Suprapubic skin (tissue), 4 donors: ENCODE measurements at regions not wholly inside any gene's neighbourhood (a gene's known extent, or its start where the extent isn't known, plus 50 kb on each side); places are given as distances from the start of the nearest gene placed in this dataset.
"Not testable (repeated sequence)": the region's sequence is repeated elsewhere in the genome, so short reads cannot be mapped to it uniquely, and the experiment has no call there.

Experiments used
- DNase-seq, 2 donors: peaks; one replicate each; pipeline ENCODE4 v3.0.0-alpha.2; 2019; ENCODE audit warnings: low spot score in 2 of 2
- H3K27ac ChIP-seq: fragments of 200-600 bp; sonication (generic); one replicate; pipeline ENCODE4 v1.5.1; 2019
- H3K27me3 ChIP-seq: fragments of 200-600 bp; sonication (generic); one replicate; pipeline ENCODE4 v1.5.1; 2019
- H3K36me3 ChIP-seq: fragments of 200-600 bp; sonication (generic); one replicate; pipeline ENCODE4 v1.5.1; 2019
- H3K4me1 ChIP-seq: fragments of 200-600 bp; sonication (generic); one replicate; pipeline ENCODE4 v1.5.1; 2019
- H3K4me3 ChIP-seq: fragments of 200-600 bp; sonication (generic); one replicate; pipeline ENCODE4 v1.5.1; 2019; ENCODE audit warnings: mild to moderate bottlenecking
- H3K9me3 ChIP-seq: fragments of 200-600 bp; sonication (generic); one replicate; pipeline ENCODE4 v1.5.1; 2019
- CTCF ChIP-seq, 2 donors: fragments of 200-600 bp in 1 of 2; fragments of 450-650 bp in 1 of 2; sonication (generic) in 1 of 2; IDR thresholded peaks; one replicate each; pipeline ENCODE4 v1.5.1; 2016 to 2019; ENCODE audit warnings: antibody characterized with exemption in 2 of 2, mild to moderate bottlenecking in 1 of 2, moderate library complexity in 1 of 2
- EP300 ChIP-seq: sonication (generic); formaldehyde crosslinking; IDR thresholded peaks from one replicate; pipeline ENCODE4 v1.6.1; 2017; ENCODE audit warnings: antibody characterized with exemption
- POLR2A ChIP-seq, 2 donors: fragments of 450-650 bp; IDR thresholded peaks; one replicate each; pipeline ENCODE4 v1.6.1; 2017; ENCODE audit warnings: antibody characterized with exemption in 2 of 2, mild to moderate bottlenecking in 2 of 2, moderate library complexity in 2 of 2
- POLR2AphosphoS5 ChIP-seq, 3 donors: sonication (generic); formaldehyde crosslinking; IDR thresholded peaks; one replicate each; pipeline ENCODE4 v1.6.1; 2017; ENCODE audit warnings: antibody characterized with exemption in 3 of 3
- WGBS: methylation state at CpG from one replicate; pipeline ENCODE4 v1.1.5; 2018; 5-methylcytosine and 5-hydroxymethylcytosine counted together

- Histone ChIP-seq H3K27ac (peak overlapping the region; percentile 83), H3K27me3 (no peaks in the 10 kb centered on the region), H3K4me3 (peak overlapping the region; percentile 59), H3K9me3 (no peaks in the 10 kb centered on the region), H3K36me3 (no peaks in the 10 kb centered on the region), H3K4me1 (peaks cover 4% of the 10 kb centered on the region)
- TF ChIP-seq POLR2AphosphoS5 (IDR thresholded peaks at IDR 0.05) (no peak), CTCF (IDR thresholded peaks at IDR 0.05) (no peak), EP300 (no peak), POLR2A (IDR thresholded peaks at IDR 0.05) (no peak)
- DNase-seq, result peak in 1 of 2 donors; percentile 59
- 32% methylated on average over 25 of the region's 25 CpGs for WGBS
These were observed 113.6 kb upstream of the TEX13C start for GRCh38 chrX:125205918-125206665.

GRCh38 chrX:125210146-125210545 lies 109.5 kb upstream of the TEX13C start:
- TF ChIP-seq POLR2A (IDR thresholded peaks at IDR 0.05) (no peak), CTCF (IDR thresholded peaks at IDR 0.05) (no peak), POLR2AphosphoS5 (IDR thresholded peaks at IDR 0.05) (no peak), EP300 (no peak)
- H3K4me1 ChIP-seq, result no peaks in the 10 kb centered on the region
- WGBS, result 65% methylated on average over 1 of the region's 1 CpG
- no peaks in the 10 kb centered on the region for H3K9me3 ChIP-seq
- no peak overlapping the region for H3K4me3 ChIP-seq
- no peaks in the 10 kb centered on the region for H3K36me3 ChIP-seq
- H3K27ac ChIP-seq, result no peak overlapping the region
- H3K27me3 ChIP-seq, result no peaks in the 10 kb centered on the region
- DNase-seq, result no peak

GRCh38 chrX:125219852-125220251 lies 99.8 kb upstream of the TEX13C start:
- TF ChIP-seq POLR2A (IDR thresholded peaks at IDR 0.05) (no peak), CTCF (IDR thresholded peaks at IDR 0.05) (no peak), POLR2AphosphoS5 (IDR thresholded peaks at IDR 0.05) (no peak), EP300 (no peak)
- no peak overlapping the region for H3K27ac ChIP-seq
- H3K27me3 ChIP-seq, result no peaks in the 10 kb centered on the region
- WGBS, result 78% methylated on average over 4 of the region's 4 CpGs
- H3K9me3 ChIP-seq, result no peaks in the 10 kb centered on the region
- H3K36me3 ChIP-seq, result no peaks in the 10 kb centered on the region
- H3K4me1 ChIP-seq, result no peaks in the 10 kb centered on the region
- H3K4me3 ChIP-seq, result no peak overlapping the region
- no peak for DNase-seq

GRCh38 chrX:125236955-125237354 lies 82.7 kb upstream of the TEX13C start:
- no peak overlapping the region for H3K27ac ChIP-seq
- H3K9me3 ChIP-seq, result no peaks in the 10 kb centered on the region
- TF ChIP-seq CTCF (IDR thresholded peaks at IDR 0.05) (no peak), POLR2AphosphoS5 (IDR thresholded peaks at IDR 0.05) (no peak), EP300 (no peak), POLR2A (IDR thresholded peaks at IDR 0.05) (no peak)
- no peaks in the 10 kb centered on the region for H3K4me1 ChIP-seq
- no peaks in the 10 kb centered on the region for H3K27me3 ChIP-seq
- H3K4me3 ChIP-seq, result no peak overlapping the region
- H3K36me3 ChIP-seq, result no peaks in the 10 kb centered on the region
- no peak for DNase-seq
- WGBS, result 23% methylated on average over 1 of the region's 1 CpG

- H3K36me3 ChIP-seq, result no peaks in the 10 kb centered on the region
- H3K4me1 ChIP-seq, result no peaks in the 10 kb centered on the region
- H3K27me3 ChIP-seq, result no peaks in the 10 kb centered on the region
- H3K4me3 ChIP-seq, result no peak overlapping the region
- H3K9me3 ChIP-seq, result no peaks in the 10 kb centered on the region
- H3K27ac ChIP-seq, result no peak overlapping the region
- DNase-seq, result no peak
- no peak for TF ChIP-seq POLR2A (IDR thresholded peaks at IDR 0.05)
- TF ChIP-seq EP300, result no peak
- no peak for TF ChIP-seq POLR2AphosphoS5 (IDR thresholded peaks at IDR 0.05)
- no peak for TF ChIP-seq CTCF (IDR thresholded peaks at IDR 0.05)
These were observed 70.7 kb upstream of the TEX13C start for GRCh38 chrX:125248931-125249330.

GRCh38 chrX:125255759-125256158 lies 63.9 kb upstream of the TEX13C start:
- WGBS, result 92% methylated on average over 16 of the region's 20 CpGs
- DNase-seq, H3K27me3 ChIP-seq, H3K4me3 ChIP-seq, H3K9me3 ChIP-seq, H3K27ac ChIP-seq, H3K36me3 ChIP-seq, H3K4me1 ChIP-seq: not testable (repeated sequence)
